ENCODE measurements at regions not wholly inside any gene's neighbourhood (a gene's known extent, or its start where the extent isn't known, plus 50 kb on each side); places are given as distances from the start of the nearest gene placed in this dataset.

DNA sequence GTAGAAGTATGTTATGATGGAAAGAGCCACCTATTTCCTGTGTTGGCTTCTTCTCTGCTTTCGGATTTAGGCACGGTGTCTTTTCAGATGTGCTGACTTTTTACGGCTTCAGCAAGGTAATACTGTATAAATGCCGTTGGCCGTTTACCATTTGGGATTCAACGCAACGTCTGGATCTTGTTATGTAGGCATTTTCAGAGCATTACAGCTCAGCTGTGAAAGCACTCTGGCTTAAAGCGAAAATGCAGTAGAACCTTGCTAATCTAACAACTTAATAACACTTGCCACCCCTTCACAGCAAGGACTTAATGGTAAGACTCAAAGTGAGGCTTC, 229.9 kb downstream of the EFCAB11 start:
- TF ChIP-seq, protein P1, sequence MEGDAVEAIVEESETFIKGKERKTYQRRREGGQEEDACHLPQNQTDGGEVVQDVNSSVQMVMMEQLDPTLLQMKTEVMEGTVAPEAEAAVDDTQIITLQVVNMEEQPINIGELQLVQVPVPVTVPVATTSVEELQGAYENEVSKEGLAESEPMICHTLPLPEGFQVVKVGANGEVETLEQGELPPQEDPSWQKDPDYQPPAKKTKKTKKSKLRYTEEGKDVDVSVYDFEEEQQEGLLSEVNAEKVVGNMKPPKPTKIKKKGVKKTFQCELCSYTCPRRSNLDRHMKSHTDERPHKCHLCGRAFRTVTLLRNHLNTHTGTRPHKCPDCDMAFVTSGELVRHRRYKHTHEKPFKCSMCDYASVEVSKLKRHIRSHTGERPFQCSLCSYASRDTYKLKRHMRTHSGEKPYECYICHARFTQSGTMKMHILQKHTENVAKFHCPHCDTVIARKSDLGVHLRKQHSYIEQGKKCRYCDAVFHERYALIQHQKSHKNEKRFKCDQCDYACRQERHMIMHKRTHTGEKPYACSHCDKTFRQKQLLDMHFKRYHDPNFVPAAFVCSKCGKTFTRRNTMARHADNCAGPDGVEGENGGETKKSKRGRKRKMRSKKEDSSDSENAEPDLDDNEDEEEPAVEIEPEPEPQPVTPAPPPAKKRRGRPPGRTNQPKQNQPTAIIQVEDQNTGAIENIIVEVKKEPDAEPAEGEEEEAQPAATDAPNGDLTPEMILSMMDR (IDR thresholded peaks at IDR 0.05; ENCODE audit: insufficient read depth, low read depth, low read length): no peak
- peak; percentile 21 for DNase-seq (ENCODE audit: low read depth)
- peak overlapping the region; percentile 37 for H3K4me3 ChIP-seq (ENCODE audit: low read depth, low read length)

- peak overlapping the region; percentile 37 for H3K4me3 ChIP-seq (ENCODE audit: low read depth, low read length)
- TF ChIP-seq, protein P1 (IDR thresholded peaks at IDR 0.05; ENCODE audit: insufficient read depth, low read depth, low read length): no peak
- peak; percentile 7 for DNase-seq (ENCODE audit: low read depth)
Measured at GRCh38 chr14:89723930-89724627, 230.5 kb downstream of the EFCAB11 start.

GRCh38 chr14:89721956-89722355, 232.6 kb downstream of the EFCAB11 start:
- peak; percentile 9 for DNase-seq (ENCODE audit: low read depth)
- TF ChIP-seq, protein P1 (IDR thresholded peaks at IDR 0.05; ENCODE audit: insufficient read depth, low read depth, low read length): no peak

GRCh38 chr14:89720741-89721729, 233.5 kb downstream of the EFCAB11 start:
- no peak overlapping the region for H3K4me3 ChIP-seq (ENCODE audit: low read depth, low read length)
- DNase-seq (ENCODE audit: low read depth): no peak
- TF ChIP-seq, protein P1 (IDR thresholded peaks at IDR 0.05; ENCODE audit: insufficient read depth, low read depth, low read length): no peak

More at GRCh38 chr14:89721956-89722355, 232.6 kb downstream of the EFCAB11 start:
- no peak overlapping the region for H3K4me3 ChIP-seq (ENCODE audit: low read depth, low read length)

GRCh38 chr14:89720076-89720687, 234.3 kb downstream of the EFCAB11 start:
- no peak for DNase-seq (ENCODE audit: low read depth)
- H3K4me3 ChIP-seq (ENCODE audit: low read depth, low read length): no peak overlapping the region
- TF ChIP-seq, protein P1 (IDR thresholded peaks at IDR 0.05; ENCODE audit: insufficient read depth, low read depth, low read length): no peak

- TF ChIP-seq, protein P1 (IDR thresholded peaks at IDR 0.05; ENCODE audit: insufficient read depth, low read depth, low read length): no peak
- no peak for DNase-seq (ENCODE audit: low read depth)
- no peak overlapping the region for H3K4me3 ChIP-seq (ENCODE audit: low read depth, low read length)
Measured at GRCh38 chr14:89719366-89720075, 235.0 kb downstream of the EFCAB11 start.

Measured in fibroblast of villous mesenchyme (primary cell).